ENCODE measurements at regions not wholly inside any gene's neighbourhood (a gene's known extent, or its start where the extent isn't known, plus 50 kb on each side); places are given as distances from the start of the nearest gene placed in this dataset.
"Not testable (repeated sequence)": the region's sequence is repeated elsewhere in the genome, so short reads cannot be mapped to it uniquely, and the experiment has no call there.

GRCh38 chr1:60257531-60257930 is 184.0 kb upstream of the C1orf87 start:
- Histone ChIP-seq H3K4me3 (no peak overlapping the region), H3K36me3 (no peaks in the 10 kb centered on the region), H3K9me3 (no peaks in the 10 kb centered on the region), H3K27me3 (no peaks in the 10 kb centered on the region)
- no peak for DNase-seq

- no peak for DNase-seq
- H3K4me3 ChIP-seq = no peak overlapping the region
- no peaks in the 10 kb centered on the region for H3K36me3 ChIP-seq
- H3K27me3 ChIP-seq = no peaks in the 10 kb centered on the region
- H3K9me3 ChIP-seq = no peaks in the 10 kb centered on the region
These were observed 182.0 kb upstream of the C1orf87 start for GRCh38 chr1:60255565-60255964.

- Histone ChIP-seq H3K36me3 (no peaks in the 10 kb centered on the region), H3K9me3 (no peaks in the 10 kb centered on the region), H3K4me3 (no peak overlapping the region), H3K27me3 (no peaks in the 10 kb centered on the region; the same call in 1 of the 2 replicates)
- no peak for DNase-seq
These were observed 177.9 kb upstream of the C1orf87 start for GRCh38 chr1:60251426-60251825.

DNA sequence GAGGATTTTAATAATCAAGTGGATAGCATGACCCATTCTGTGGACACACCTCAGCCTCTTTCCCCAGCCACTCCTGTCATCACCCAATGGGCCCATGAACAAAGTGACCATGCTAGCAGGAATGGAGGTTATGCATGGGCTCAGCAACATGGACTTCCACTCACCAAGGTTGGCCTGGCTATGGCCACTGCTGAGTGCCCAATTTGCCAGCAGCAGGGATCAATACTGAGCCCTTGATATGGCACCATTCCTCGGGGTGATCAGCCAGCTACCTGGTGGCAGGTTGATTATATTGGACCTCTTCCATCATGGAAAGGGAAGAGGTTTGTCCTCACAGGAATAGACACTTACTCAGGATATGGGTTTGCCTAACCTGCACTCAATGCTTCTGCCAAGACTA is 173.9 kb upstream of the C1orf87 start:
- H3K4me3 ChIP-seq, H3K9me3 ChIP-seq, DNase-seq, H3K36me3 ChIP-seq, H3K27me3 ChIP-seq: not testable (repeated sequence)

GRCh38 chr1:60245324-60245723 is 171.8 kb upstream of the C1orf87 start:
- Histone ChIP-seq H3K36me3 (no peaks in the 10 kb centered on the region), H3K27me3 (no peaks in the 10 kb centered on the region; the same call in 1 of the 2 replicates), H3K4me3 (no peak overlapping the region), H3K9me3 (no peaks in the 10 kb centered on the region)
- no peak for DNase-seq

GRCh38 chr1:60244906-60245305 is 171.3 kb upstream of the C1orf87 start:
- no peaks in the 10 kb centered on the region; the same call in 1 of the 2 replicates for H3K27me3 ChIP-seq
- no peak overlapping the region for H3K4me3 ChIP-seq
- no peak for DNase-seq
- no peaks in the 10 kb centered on the region for H3K36me3 ChIP-seq
- no peaks in the 10 kb centered on the region for H3K9me3 ChIP-seq

GRCh38 chr1:60235275-60235674 is 161.7 kb upstream of the C1orf87 start:
- no peak for DNase-seq
- no peaks in the 10 kb centered on the region for H3K9me3 ChIP-seq
- H3K4me3 ChIP-seq = no peak overlapping the region
- no peaks in the 10 kb centered on the region for H3K36me3 ChIP-seq
- no peaks in the 10 kb centered on the region for H3K27me3 ChIP-seq

GRCh38 chr1:60234776-60235175 is 161.2 kb upstream of the C1orf87 start:
- no peaks in the 10 kb centered on the region for H3K36me3 ChIP-seq
- no peaks in the 10 kb centered on the region for H3K27me3 ChIP-seq
- no peak overlapping the region for H3K4me3 ChIP-seq
- H3K9me3 ChIP-seq = no peaks in the 10 kb centered on the region
- no peak for DNase-seq

DNA sequence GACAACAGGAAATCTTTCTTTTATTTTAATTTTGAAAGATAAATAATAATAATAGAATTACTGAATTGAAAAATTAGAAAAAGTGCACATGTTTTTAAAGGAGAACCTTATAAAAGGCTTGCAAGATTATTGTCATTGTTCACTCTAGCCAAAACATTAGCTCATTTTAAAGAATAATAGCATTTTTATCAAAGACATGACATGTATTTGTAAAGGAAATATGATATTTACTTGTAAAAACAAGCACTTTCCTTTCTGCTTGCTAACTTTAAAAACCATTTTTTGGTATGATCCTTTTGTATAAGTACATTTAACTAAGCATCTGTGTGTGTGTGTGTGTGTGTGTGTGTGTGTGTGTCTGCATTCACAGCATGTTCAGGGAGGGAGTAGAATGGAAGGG is 156.3 kb upstream of the C1orf87 start:
- Histone ChIP-seq H3K27me3 (no peaks in the 10 kb centered on the region), H3K9me3 (no peaks in the 10 kb centered on the region), H3K4me3 (no peak overlapping the region), H3K36me3 (no peaks in the 10 kb centered on the region)
- DNase-seq = no peak

DNA sequence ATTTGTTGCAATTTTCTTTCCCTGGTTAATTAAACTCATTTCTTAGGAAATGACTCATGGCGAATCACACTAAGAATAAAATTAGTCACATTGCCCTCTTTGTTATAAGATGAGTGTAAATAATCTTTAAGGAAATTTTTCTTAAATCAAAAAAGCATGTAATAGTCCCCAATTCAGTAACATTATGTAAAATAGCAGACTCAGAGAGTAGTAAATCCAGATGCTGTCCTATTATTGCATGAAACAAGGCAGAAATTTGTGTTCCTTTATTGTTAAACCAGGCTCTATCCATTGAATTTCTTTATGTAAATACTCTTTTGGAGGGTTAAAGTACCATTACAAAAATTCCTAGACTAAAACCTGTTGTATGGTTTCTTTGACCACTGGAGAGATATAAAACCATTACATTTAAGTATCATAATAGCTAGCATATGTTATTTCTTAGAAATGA is 154.5 kb upstream of the C1orf87 start:
- DNase-seq = no peak
- Histone ChIP-seq H3K27me3 (no peaks in the 10 kb centered on the region), H3K4me3 (no peak overlapping the region)

DNA sequence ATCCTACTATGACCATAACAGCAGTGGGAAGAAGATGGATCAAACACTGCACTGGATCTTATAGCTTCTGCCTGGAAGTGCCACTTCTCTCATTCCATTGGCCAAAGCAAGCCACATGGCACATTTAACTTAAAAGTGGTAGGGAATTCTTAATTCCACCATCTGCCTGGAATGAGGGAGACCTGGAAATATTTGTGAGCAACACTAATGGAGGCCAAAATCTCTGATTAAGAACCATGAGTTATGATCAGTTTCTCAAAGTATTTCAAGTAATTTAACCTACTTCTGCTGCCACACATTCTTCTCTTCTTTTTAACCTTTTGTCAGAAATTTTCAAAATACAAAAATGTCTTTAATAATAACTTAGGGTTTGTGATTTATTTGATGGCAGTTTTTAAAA is 154.0 kb upstream of the C1orf87 start:
- Histone ChIP-seq H3K27me3 (no peaks in the 10 kb centered on the region), H3K9me3 (no peaks in the 10 kb centered on the region), H3K36me3 (no peaks in the 10 kb centered on the region), H3K4me3 (no peak overlapping the region)
- DNase-seq = no peak

More for the DNA sequence above, 154.5 kb upstream of the C1orf87 start:
- no peaks in the 10 kb centered on the region for H3K9me3 ChIP-seq
- no peaks in the 10 kb centered on the region for H3K36me3 ChIP-seq

DNA sequence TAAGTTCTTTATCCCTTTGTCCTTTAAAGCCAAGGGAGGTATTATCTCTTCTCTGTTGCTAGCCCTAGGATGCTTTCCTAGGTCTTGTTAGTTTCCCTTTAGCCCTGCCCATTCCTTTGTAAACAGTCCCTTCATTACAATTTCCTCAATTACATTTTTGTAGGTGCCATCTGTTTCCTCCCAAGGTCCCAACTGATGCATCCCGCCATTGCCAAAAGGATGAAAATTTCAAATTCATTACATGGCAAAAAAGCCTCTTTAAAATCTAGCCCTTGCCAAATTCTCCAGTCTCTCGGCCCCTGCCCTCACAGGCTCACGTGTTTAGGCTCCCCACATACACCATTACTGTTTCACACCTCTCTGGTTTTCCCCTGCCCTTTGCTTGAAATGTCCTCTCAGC is 151.9 kb upstream of the C1orf87 start:
- H3K4me3 ChIP-seq = no peak overlapping the region

DNA sequence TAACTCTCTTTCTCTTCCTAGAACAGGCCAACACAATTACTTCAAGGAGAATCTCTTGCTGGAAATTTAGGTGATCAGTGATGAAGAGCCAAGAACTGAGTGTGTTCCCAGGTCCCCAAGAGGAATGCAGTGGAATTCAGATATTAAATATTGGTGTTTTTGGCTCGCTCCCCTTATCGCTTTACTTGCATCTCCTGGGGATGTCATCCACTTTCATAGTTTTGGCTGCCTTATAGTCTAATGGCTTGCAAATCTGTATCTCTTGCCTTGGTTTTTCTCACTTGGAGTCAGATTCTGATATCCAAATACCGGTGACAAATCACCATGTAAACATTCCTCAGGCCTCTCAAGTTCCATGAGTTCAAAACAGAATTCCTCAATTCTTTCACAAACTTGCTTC is 151.0 kb upstream of the C1orf87 start:
- no peak for DNase-seq
- H3K36me3 ChIP-seq = no peaks in the 10 kb centered on the region

More for the DNA sequence above, 151.9 kb upstream of the C1orf87 start:
- Histone ChIP-seq H3K36me3 (no peaks in the 10 kb centered on the region), H3K27me3 (no peaks in the 10 kb centered on the region), H3K9me3 (no peaks in the 10 kb centered on the region)
- no peak for DNase-seq

GRCh38 chr1:60223158-60223557 is 149.6 kb upstream of the C1orf87 start:
- DNase-seq = no peak
- H3K36me3 ChIP-seq = no peaks in the 10 kb centered on the region
- no peak overlapping the region for H3K4me3 ChIP-seq
- no peaks in the 10 kb centered on the region for H3K9me3 ChIP-seq
- no peaks in the 10 kb centered on the region for H3K27me3 ChIP-seq

More for the DNA sequence above, 151.0 kb upstream of the C1orf87 start:
- H3K9me3 ChIP-seq = no peaks in the 10 kb centered on the region
- H3K4me3 ChIP-seq = no peak overlapping the region
- no peaks in the 10 kb centered on the region for H3K27me3 ChIP-seq

- H3K4me3 ChIP-seq = no peak overlapping the region
- H3K9me3 ChIP-seq = no peaks in the 10 kb centered on the region
- H3K36me3 ChIP-seq = no peaks in the 10 kb centered on the region
- no peaks in the 10 kb centered on the region for H3K27me3 ChIP-seq
- DNase-seq = no peak
These were observed 149.0 kb upstream of the C1orf87 start for GRCh38 chr1:60222360-60223115.

GRCh38 chr1:60213253-60213652 is 139.7 kb upstream of the C1orf87 start:
- Histone ChIP-seq H3K36me3 (no peaks in the 10 kb centered on the region), H3K9me3 (no peaks in the 10 kb centered on the region), H3K4me3 (no peak overlapping the region), H3K27me3 (no peaks in the 10 kb centered on the region)
- DNase-seq = no peak

DNA sequence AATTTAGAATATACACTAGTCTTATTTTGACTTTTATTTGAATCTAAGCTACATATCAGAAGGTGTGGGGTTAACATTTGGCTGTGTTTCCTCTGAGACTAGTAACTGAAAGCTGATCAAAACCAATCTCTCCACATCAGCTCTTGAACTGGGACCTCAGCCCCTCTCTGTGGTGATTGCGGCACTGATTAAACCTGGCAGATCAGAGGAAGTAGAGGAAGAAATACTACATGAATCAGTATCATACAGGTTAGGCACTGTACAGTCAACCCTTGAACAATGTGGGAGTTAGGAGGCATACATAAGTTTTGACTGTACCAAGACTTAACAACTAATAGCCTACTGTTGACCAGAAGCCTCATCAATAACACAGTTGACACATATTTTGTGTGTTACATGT is 122.5 kb upstream of the C1orf87 start:
- no peak for DNase-seq
- H3K4me3 ChIP-seq = no peak overlapping the region
- no peaks in the 10 kb centered on the region for H3K36me3 ChIP-seq
- no peaks in the 10 kb centered on the region for H3K9me3 ChIP-seq
- no peaks in the 10 kb centered on the region for H3K27me3 ChIP-seq

- H3K9me3 ChIP-seq = no peaks in the 10 kb centered on the region; the same call in 1 of the 2 replicates
- H3K27me3 ChIP-seq = no peaks in the 10 kb centered on the region
- H3K4me3 ChIP-seq = no peak overlapping the region
- no peak for DNase-seq
- H3K36me3 ChIP-seq = no peaks in the 10 kb centered on the region
These were observed 112.1 kb upstream of the C1orf87 start for GRCh38 chr1:60185684-60186083.

Data from MG63 (cell line).